DMS53 treated with DMSO at 0.1 percent for 48 hours (cell line): ENCODE measurements at regions not wholly inside any gene's neighbourhood (a gene's known extent, or its start where the extent isn't known, plus 50 kb on each side); places are given as distances from the start of the nearest gene placed in this dataset.
"Not testable (repeated sequence)": the region's sequence is repeated elsewhere in the genome, so short reads cannot be mapped to it uniquely, and the experiment has no call there.

Experiments used
- DNase-seq: peaks from one replicate; lab custom pipeline; 2025; ENCODE audit not compliant: unreplicated experiment; lab: John Stamatoyannopoulos, UW

GRCh38 chr4:159779716-159780115, 676.8 kb downstream of the RAPGEF2 start:
- DNase-seq: no peak

- DNase-seq: no peak
These were observed 677.5 kb downstream of the RAPGEF2 start for GRCh38 chr4:159780196-159780922.

- DNase-seq: no peak
These were observed 685.0 kb downstream of the RAPGEF2 start for GRCh38 chr4:159787901-159788300.

GRCh38 chr4:159791334-159791733, 688.5 kb downstream of the RAPGEF2 start:
- no peak for DNase-seq

GRCh38 chr4:159804592-159804991, 701.7 kb downstream of the RAPGEF2 start:
- not testable (repeated sequence) for DNase-seq

- DNase-seq: no peak
These were observed 720.9 kb downstream of the RAPGEF2 start for GRCh38 chr4:159823743-159824142.

- DNase-seq: no peak
These were observed 725.8 kb downstream of the RAPGEF2 start for GRCh38 chr4:159828687-159829086.

- DNase-seq: no peak
These were observed 726.3 kb downstream of the RAPGEF2 start for GRCh38 chr4:159829184-159829583.

GRCh38 chr4:159837071-159837470, 734.2 kb downstream of the RAPGEF2 start:
- no peak for DNase-seq

- DNase-seq: no peak
These were observed 752.9 kb downstream of the RAPGEF2 start for GRCh38 chr4:159855731-159856130.

- no peak for DNase-seq
These were observed 753.6 kb downstream of the RAPGEF2 start for GRCh38 chr4:159856451-159856850.

GRCh38 chr4:159859656-159860148, 756.8 kb downstream of the RAPGEF2 start:
- no peak for DNase-seq

- no peak for DNase-seq
These were observed 758.1 kb downstream of the RAPGEF2 start for GRCh38 chr4:159860945-159861344.

- DNase-seq: no peak
These were observed 761.5 kb downstream of the RAPGEF2 start for GRCh38 chr4:159864337-159864736.

- DNase-seq: no peak
These were observed 764.8 kb downstream of the RAPGEF2 start for GRCh38 chr4:159867673-159868072.

- not testable (repeated sequence) for DNase-seq
These were observed 766.1 kb downstream of the RAPGEF2 start for GRCh38 chr4:159868936-159869335.

- DNase-seq: no peak
These were observed 768.3 kb downstream of the RAPGEF2 start for GRCh38 chr4:159871141-159871540.

GRCh38 chr4:159881158-159881557, 778.3 kb downstream of the RAPGEF2 start:
- DNase-seq: no peak

GRCh38 chr4:159884989-159885388, 782.1 kb downstream of the RAPGEF2 start:
- no peak for DNase-seq

- no peak for DNase-seq
These were observed 796.7 kb downstream of the RAPGEF2 start for GRCh38 chr4:159899596-159899995.

GRCh38 chr4:159900562-159900961, 797.7 kb downstream of the RAPGEF2 start:
- DNase-seq: no peak

GRCh38 chr4:159902648-159903047, 799.8 kb downstream of the RAPGEF2 start:
- no peak for DNase-seq

- no peak for DNase-seq
These were observed 802.0 kb downstream of the RAPGEF2 start for GRCh38 chr4:159904906-159905305.
